ENCODE measurements at regions not wholly inside any gene's neighbourhood (a gene's known extent, or its start where the extent isn't known, plus 50 kb on each side); places are given as distances from the start of the nearest gene placed in this dataset.

DNA sequence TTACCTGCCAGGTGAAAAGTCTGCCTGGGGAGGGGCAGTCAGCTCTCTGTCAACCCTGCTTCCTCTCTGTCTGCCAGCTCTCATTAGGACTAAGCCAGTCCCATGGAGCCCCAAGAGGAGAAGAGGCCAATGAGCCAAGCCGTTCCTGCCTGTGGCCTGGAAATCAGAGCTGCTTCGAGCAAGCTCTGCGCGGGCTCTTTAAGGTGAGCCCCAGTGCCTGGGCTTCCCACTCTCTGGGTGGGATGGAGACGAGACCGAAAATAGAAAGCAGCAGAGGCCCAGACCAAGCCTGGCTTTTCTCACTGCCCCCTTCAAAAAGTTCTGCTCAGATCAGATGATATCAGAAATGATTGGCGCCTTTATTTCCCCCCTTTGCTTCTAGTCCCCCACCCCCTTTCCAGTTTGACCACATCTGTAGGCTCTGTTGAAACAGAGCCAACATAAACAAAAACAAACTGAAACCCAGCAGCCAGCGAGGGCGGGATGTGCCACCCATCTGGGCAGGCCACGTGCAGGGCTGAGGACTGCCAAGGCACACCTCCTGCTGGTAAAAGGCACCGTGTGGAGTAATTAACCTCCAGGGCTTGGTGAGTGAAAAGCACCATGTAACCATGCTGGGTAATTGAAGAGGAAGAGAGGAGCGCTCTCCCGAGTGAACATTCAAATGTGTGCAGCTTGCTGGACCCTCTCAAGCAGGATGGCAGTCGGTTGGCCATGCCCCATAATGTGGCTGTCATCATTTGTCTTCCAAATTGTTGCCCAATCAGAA lies 471.0 kb upstream of the PROK2 start:
- TF ChIP-seq, protein P1, sequence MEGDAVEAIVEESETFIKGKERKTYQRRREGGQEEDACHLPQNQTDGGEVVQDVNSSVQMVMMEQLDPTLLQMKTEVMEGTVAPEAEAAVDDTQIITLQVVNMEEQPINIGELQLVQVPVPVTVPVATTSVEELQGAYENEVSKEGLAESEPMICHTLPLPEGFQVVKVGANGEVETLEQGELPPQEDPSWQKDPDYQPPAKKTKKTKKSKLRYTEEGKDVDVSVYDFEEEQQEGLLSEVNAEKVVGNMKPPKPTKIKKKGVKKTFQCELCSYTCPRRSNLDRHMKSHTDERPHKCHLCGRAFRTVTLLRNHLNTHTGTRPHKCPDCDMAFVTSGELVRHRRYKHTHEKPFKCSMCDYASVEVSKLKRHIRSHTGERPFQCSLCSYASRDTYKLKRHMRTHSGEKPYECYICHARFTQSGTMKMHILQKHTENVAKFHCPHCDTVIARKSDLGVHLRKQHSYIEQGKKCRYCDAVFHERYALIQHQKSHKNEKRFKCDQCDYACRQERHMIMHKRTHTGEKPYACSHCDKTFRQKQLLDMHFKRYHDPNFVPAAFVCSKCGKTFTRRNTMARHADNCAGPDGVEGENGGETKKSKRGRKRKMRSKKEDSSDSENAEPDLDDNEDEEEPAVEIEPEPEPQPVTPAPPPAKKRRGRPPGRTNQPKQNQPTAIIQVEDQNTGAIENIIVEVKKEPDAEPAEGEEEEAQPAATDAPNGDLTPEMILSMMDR (IDR thresholded peaks at IDR 0.05; ENCODE audit: partially characterized antibody, unreplicated experiment) = no peak
- no peak for DNase-seq
- Mint-ChIP-seq H3K27me3 (ENCODE audit: unreplicated experiment) (peaks cover 4% of the 10 kb centered on the region), H3K4me3 (ENCODE audit: unreplicated experiment) (no peak overlapping the region), H3K36me3 (ENCODE audit: unreplicated experiment) (no peaks in the 10 kb centered on the region), H3K27ac (ENCODE audit: unreplicated experiment) (no peak overlapping the region), H3K4me1 (ENCODE audit: low read depth, unreplicated experiment) (peaks cover 20% of the 10 kb centered on the region), H3K9me3 (ENCODE audit: unreplicated experiment) (peaks cover 6% of the 10 kb centered on the region)

DNA sequence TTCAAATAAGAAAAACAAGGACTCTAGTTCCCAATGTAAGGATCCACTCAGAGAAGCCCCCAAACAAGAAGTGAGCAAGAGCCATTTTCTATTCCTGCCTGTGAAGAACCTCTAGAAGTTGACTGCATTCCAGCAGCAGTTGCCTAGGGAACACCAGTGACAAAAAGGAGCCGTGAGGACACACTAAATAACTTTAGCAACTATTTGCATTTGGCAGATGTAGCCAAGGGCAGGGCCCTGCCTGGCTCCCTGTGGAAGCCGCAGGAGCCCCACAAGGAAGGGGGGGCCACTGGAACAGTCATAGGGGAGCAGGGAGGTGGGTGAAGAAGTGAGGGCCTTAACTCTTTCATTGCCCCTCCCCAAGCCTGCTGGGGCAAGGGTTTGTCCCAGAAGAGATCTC lies 470.2 kb upstream of the PROK2 start:
- H3K9me3 Mint-ChIP-seq (ENCODE audit: unreplicated experiment) = peaks cover 6% of the 10 kb centered on the region
- TF ChIP-seq, protein P1 (IDR thresholded peaks at IDR 0.05; ENCODE audit: partially characterized antibody, unreplicated experiment) = no peak
- no peak for DNase-seq
- peaks cover 4% of the 10 kb centered on the region for H3K27me3 Mint-ChIP-seq (ENCODE audit: unreplicated experiment)
- H3K27ac Mint-ChIP-seq (ENCODE audit: unreplicated experiment) = no peak overlapping the region
- no peaks in the 10 kb centered on the region for H3K36me3 Mint-ChIP-seq (ENCODE audit: unreplicated experiment)
- H3K4me3 Mint-ChIP-seq (ENCODE audit: unreplicated experiment) = no peak overlapping the region
- H3K4me1 Mint-ChIP-seq (ENCODE audit: low read depth, unreplicated experiment) = peaks cover 20% of the 10 kb centered on the region

DNA sequence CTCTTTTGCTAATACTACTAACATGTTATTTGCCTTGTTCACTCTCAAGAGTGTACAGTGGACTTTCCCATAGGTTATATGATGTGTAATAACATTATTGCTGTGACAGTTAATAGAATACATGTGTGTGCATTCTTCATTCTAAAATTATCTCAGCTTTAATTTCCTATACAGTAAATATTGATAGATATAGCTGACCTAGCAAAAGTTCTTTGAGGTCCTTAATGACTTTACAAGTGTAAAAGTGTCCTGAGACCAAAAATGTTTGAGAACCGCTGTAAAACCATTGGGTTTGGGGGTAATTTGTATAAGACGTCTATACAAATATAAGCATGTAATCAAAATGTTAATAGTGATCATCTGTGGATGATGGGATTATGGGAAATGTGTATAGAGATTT lies 469.5 kb upstream of the PROK2 start:
- TF ChIP-seq, protein P1 (IDR thresholded peaks at IDR 0.05; ENCODE audit: partially characterized antibody, unreplicated experiment) = no peak
- no peak overlapping the region for H3K4me3 Mint-ChIP-seq (ENCODE audit: unreplicated experiment)
- no peak overlapping the region for H3K27ac Mint-ChIP-seq (ENCODE audit: unreplicated experiment)
- no peaks in the 10 kb centered on the region for H3K36me3 Mint-ChIP-seq (ENCODE audit: unreplicated experiment)
- H3K9me3 Mint-ChIP-seq (ENCODE audit: unreplicated experiment) = peaks cover 6% of the 10 kb centered on the region
- peaks cover 4% of the 10 kb centered on the region for H3K27me3 Mint-ChIP-seq (ENCODE audit: unreplicated experiment)
- DNase-seq = no peak
- H3K4me1 Mint-ChIP-seq (ENCODE audit: low read depth, unreplicated experiment) = peaks cover 20% of the 10 kb centered on the region

DNA sequence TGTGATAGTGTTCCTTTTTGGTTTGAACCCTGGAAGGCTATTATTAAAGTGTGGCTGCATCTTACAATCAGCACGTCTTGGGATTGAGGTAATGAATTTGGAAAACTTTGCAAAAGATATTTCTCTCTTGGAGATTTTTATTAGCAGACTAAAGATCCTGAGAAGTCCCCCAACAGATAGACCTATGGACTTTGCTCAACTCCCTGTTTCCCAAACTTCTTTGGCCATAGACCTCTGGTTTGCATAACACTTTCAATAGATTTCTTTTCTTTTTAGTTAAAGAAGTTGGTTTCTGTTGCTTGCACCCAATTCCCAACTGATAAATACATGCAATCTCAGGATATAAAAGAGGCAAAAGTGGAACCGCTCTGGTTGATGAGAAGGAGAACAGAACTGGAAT lies 465.8 kb upstream of the PROK2 start:
- no peaks in the 10 kb centered on the region for H3K36me3 Mint-ChIP-seq (ENCODE audit: unreplicated experiment)
- H3K27ac Mint-ChIP-seq (ENCODE audit: unreplicated experiment) = no peak overlapping the region
- H3K4me1 Mint-ChIP-seq (ENCODE audit: low read depth, unreplicated experiment) = peaks cover under 1% of the 10 kb centered on the region
- H3K4me3 Mint-ChIP-seq (ENCODE audit: unreplicated experiment) = no peak overlapping the region
- DNase-seq = no peak
- TF ChIP-seq, protein P1 (IDR thresholded peaks at IDR 0.05; ENCODE audit: partially characterized antibody, unreplicated experiment) = no peak
- peaks cover 6% of the 10 kb centered on the region for H3K27me3 Mint-ChIP-seq (ENCODE audit: unreplicated experiment)
- peaks cover 6% of the 10 kb centered on the region for H3K9me3 Mint-ChIP-seq (ENCODE audit: unreplicated experiment)

DNA sequence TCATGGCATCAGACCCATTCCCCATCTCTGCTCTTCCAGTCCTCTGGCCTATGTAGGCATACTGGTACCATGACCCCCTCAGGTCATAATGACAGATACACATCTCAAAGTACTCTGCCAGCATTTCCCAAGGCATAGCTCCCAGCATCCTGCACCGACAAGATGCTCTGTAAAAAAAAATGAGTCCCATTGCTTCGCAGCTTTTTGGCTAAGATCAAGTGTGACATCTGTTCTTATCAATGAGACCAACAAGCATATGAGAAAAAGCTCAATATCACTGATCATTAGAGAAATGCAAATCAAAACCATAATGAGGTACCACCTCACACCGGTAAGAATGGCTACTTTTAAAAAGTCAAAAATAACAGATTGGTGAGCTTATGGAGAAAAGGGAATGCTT lies 463.9 kb upstream of the PROK2 start:
- DNase-seq = no peak
- no peak overlapping the region for H3K27ac Mint-ChIP-seq (ENCODE audit: unreplicated experiment)
- peaks cover 17% of the 10 kb centered on the region for H3K9me3 Mint-ChIP-seq (ENCODE audit: unreplicated experiment)
- H3K4me3 Mint-ChIP-seq (ENCODE audit: unreplicated experiment) = no peak overlapping the region
- peaks cover 9% of the 10 kb centered on the region for H3K27me3 Mint-ChIP-seq (ENCODE audit: unreplicated experiment)
- no peaks in the 10 kb centered on the region for H3K4me1 Mint-ChIP-seq (ENCODE audit: low read depth, unreplicated experiment)
- TF ChIP-seq, protein P1 (IDR thresholded peaks at IDR 0.05; ENCODE audit: partially characterized antibody, unreplicated experiment) = no peak
- no peaks in the 10 kb centered on the region for H3K36me3 Mint-ChIP-seq (ENCODE audit: unreplicated experiment)

Measured in glutamatergic neuron (in vitro differentiated cells).